H9 (cell line): ENCODE measurements at regions not wholly inside any gene's neighbourhood (a gene's known extent, or its start where the extent isn't known, plus 50 kb on each side); places are given as distances from the start of the nearest gene placed in this dataset.

Source experiments
- DNase-seq: peaks from one replicate; pipeline ENCODE4 v3.0.0-alpha.2; 2017
- H2AFZ ChIP-seq: one replicate; pipeline ENCODE4 v1.6.1; 2013; ENCODE audit warnings: mild to moderate bottlenecking, low read length, control low read depth, moderate library complexity
- H2AK5ac ChIP-seq: 2 replicates; pipeline ENCODE4 v1.6.1; 2013; ENCODE audit warnings: low read length, control low read depth, mixed read lengths; ENCODE audit not compliant: insufficient read length
- H2BK120ac ChIP-seq: one replicate; pipeline ENCODE4 v1.6.1; 2013; ENCODE audit warnings: low read depth, mild to moderate bottlenecking, low read length, control low read depth, inconsistent platforms; ENCODE audit not compliant: poor library complexity, severe bottlenecking
- H2BK12ac ChIP-seq: 2 replicates; pipeline ENCODE4 v1.6.1; 2013; ENCODE audit warnings: low read length, control low read depth, mixed read lengths, low read depth; ENCODE audit not compliant: insufficient read length
- H2BK15ac ChIP-seq: 2 replicates; pipeline ENCODE4 v1.6.1; 2013; ENCODE audit warnings: low read depth, low read length, control low read depth
- H2BK20ac ChIP-seq: one replicate; pipeline ENCODE4 v1.6.1; 2013; ENCODE audit warnings: low read depth, mild to moderate bottlenecking, low read length, control low read depth, inconsistent platforms; ENCODE audit not compliant: poor library complexity, severe bottlenecking
- H2BK5ac ChIP-seq: 2 replicates; pipeline ENCODE4 v1.6.1; 2013; ENCODE audit warnings: low read length, control low read depth, mixed read lengths; ENCODE audit not compliant: insufficient read length
- H3K14ac ChIP-seq: 2 replicates; pipeline ENCODE4 v1.6.1; 2013; ENCODE audit warnings: low read length, control low read depth; ENCODE audit not compliant: insufficient read depth
- H3K18ac ChIP-seq: 2 replicates; pipeline ENCODE4 v1.6.1; 2013; ENCODE audit warnings: low read depth, mild to moderate bottlenecking, mixed read lengths, low read length, control low read depth; ENCODE audit not compliant: insufficient read length
- H3K23ac ChIP-seq: 2 replicates; pipeline ENCODE4 v1.6.1; 2013; ENCODE audit warnings: low read length, control low read depth, mixed read lengths, low read depth; ENCODE audit not compliant: insufficient read length
- H3K23me2 ChIP-seq: 2 replicates; pipeline ENCODE4 v1.6.1; 2013; ENCODE audit warnings: low read depth, mild to moderate bottlenecking, mixed read lengths, low read length, control low read depth; ENCODE audit not compliant: insufficient read length, poor library complexity, severe bottlenecking
- H3K27ac ChIP-seq: 2 replicates; pipeline ENCODE4 v1.5.1; 2013; ENCODE audit warnings: low read length, control low read depth, mixed read lengths, low read depth; ENCODE audit not compliant: insufficient read length
- H3K27me3 ChIP-seq: 2 replicates; pipeline ENCODE4 v1.6.1; 2013; ENCODE audit warnings: low read length, control low read depth, inconsistent platforms; ENCODE audit not compliant: insufficient read depth
- H3K4ac ChIP-seq: 2 replicates; pipeline ENCODE4 v1.6.1; 2013; ENCODE audit warnings: low read depth, mild to moderate bottlenecking, control low read depth, inconsistent platforms, low read length, moderate library complexity
- H3K4me1 ChIP-seq: 2 replicates; pipeline ENCODE4 v1.6.1; 2013; ENCODE audit warnings: low read length, control low read depth, inconsistent platforms; ENCODE audit not compliant: insufficient read depth
- H3K4me2 ChIP-seq: 2 replicates; pipeline ENCODE4 v1.6.1; 2013; ENCODE audit warnings: low read length, control low read depth, mixed read lengths; ENCODE audit not compliant: insufficient read length, insufficient read depth
- H3K56ac ChIP-seq: 2 replicates; pipeline ENCODE4 v1.6.1; 2013; ENCODE audit warnings: low read depth, mild to moderate bottlenecking, mixed read lengths, low read length, control low read depth; ENCODE audit not compliant: insufficient read length
- H3K79me1 ChIP-seq: 2 replicates; pipeline ENCODE4 v1.6.1; 2013; ENCODE audit warnings: low read depth, mild to moderate bottlenecking, moderate library complexity, low read length, control low read depth, inconsistent platforms; ENCODE audit not compliant: insufficient read depth, poor library complexity, severe bottlenecking
- H3K79me2 ChIP-seq: 2 replicates; pipeline ENCODE4 v1.6.1; 2013; ENCODE audit warnings: low read length, control low read depth, inconsistent platforms; ENCODE audit not compliant: insufficient read depth
- H3K9ac ChIP-seq: 2 replicates; pipeline ENCODE4 v1.6.1; 2013; ENCODE audit warnings: low read length, control low read depth, mixed read lengths; ENCODE audit not compliant: insufficient read length; ENCODE audit errors: extremely low read depth
- H3K9me3 ChIP-seq: one replicate; pipeline ENCODE4 v1.6.1; 2013; ENCODE audit warnings: low read depth, low read length, inconsistent platforms; ENCODE audit not compliant: control insufficient read depth
- H3T11ph ChIP-seq: one replicate; pipeline ENCODE4 v1.6.1; 2013; ENCODE audit warnings: mild to moderate bottlenecking, low read length, control low read depth, inconsistent platforms
- H4K20me1 ChIP-seq: one replicate; pipeline ENCODE4 v1.6.1; 2013; ENCODE audit not compliant: control insufficient read depth, insufficient read length, insufficient read depth
- H4K5ac ChIP-seq: 2 replicates; pipeline ENCODE4 v1.6.1; 2013; ENCODE audit warnings: low read depth, mild to moderate bottlenecking, mixed read lengths, low read length, control low read depth; ENCODE audit not compliant: insufficient read length
- H4K8ac ChIP-seq: replicated peaks from 2 replicates; pipeline ENCODE4 v1.6.1; 2013; ENCODE audit warnings: low read length, control low read depth, mixed read lengths, low read depth; ENCODE audit not compliant: insufficient read length
- H4K91ac ChIP-seq: 2 replicates; pipeline ENCODE4 v1.6.1; 2013; ENCODE audit warnings: low read depth, mild to moderate bottlenecking, moderate library complexity, mixed read lengths, low read length, control low read depth; ENCODE audit not compliant: insufficient read length
- H3K27ac Mint-ChIP-seq, 3 experiments: 2 replicates in 2 of 3; 3 replicates in 1 of 3; pipeline ENCODE4 v1.8.0; 2020 to 2021; ENCODE audit warnings: mixed read lengths in 3 of 3, mild to moderate bottlenecking in 1 of 3, moderate library complexity in 1 of 3
- H3K27me3 Mint-ChIP-seq: 2 replicates; pipeline ENCODE4 v1.8.0; 2021; ENCODE audit warnings: low read depth, mild to moderate bottlenecking, moderate library complexity, mixed read lengths
- H3K36me3 Mint-ChIP-seq, 3 experiments: 2 replicates in 2 of 3; 3 replicates in 1 of 3; pipeline ENCODE4 v1.8.0; 2020 to 2021; ENCODE audit warnings: low read depth in 3 of 3, mixed read lengths in 3 of 3; ENCODE audit not compliant: insufficient read depth in 1 of 3
- H3K4me1 Mint-ChIP-seq, 2 experiments: 2 replicates each; pipeline ENCODE4 v1.8.0; 2020; ENCODE audit warnings: mixed read lengths in 2 of 2
- H3K4me3 Mint-ChIP-seq, 2 experiments: 2 replicates in 1 of 2; 3 replicates in 1 of 2; pipeline ENCODE4 v1.8.0; 2020 to 2021; ENCODE audit warnings: mild to moderate bottlenecking in 2 of 2, mixed read lengths in 2 of 2, moderate library complexity in 1 of 2
- H3K9me3 Mint-ChIP-seq, 2 experiments: 2 replicates in 1 of 2; 3 replicates in 1 of 2; pipeline ENCODE4 v1.8.0; 2020; ENCODE audit warnings: mild to moderate bottlenecking in 2 of 2, mixed read lengths in 2 of 2, moderate library complexity in 1 of 2
- CTCF ChIP-seq: fragments of 200-600 bp; sonication (generic); conservative IDR thresholded peaks from 3 replicates; pipeline ENCODE4 v1.8.0; 2021; ENCODE audit warnings: antibody characterized with exemption, mild to moderate bottlenecking
- WGBS: extraction: QIAGEN DNeasy Blood & Tissue Kit; methylation state at CpG from one replicate; pipeline ENCODE4 v1.1.7; 2013; ENCODE audit warnings: missing lambda C conversion rate, low lambda C conversion rate, mixed read lengths; ENCODE audit not compliant: insufficient read length; ENCODE audit errors: extremely low coverage; 5-methylcytosine and 5-hydroxymethylcytosine counted together

- H4K91ac ChIP-seq = no peak overlapping the region
- H2BK20ac ChIP-seq = no peak overlapping the region
- no peaks in the 10 kb centered on the region for H3K79me1 ChIP-seq
- no peaks in the 10 kb centered on the region for H3K9me3 ChIP-seq
- H3K27ac ChIP-seq = no peak overlapping the region
- H2BK15ac ChIP-seq = no peak overlapping the region
- no peak overlapping the region for H2BK120ac ChIP-seq
- H3K4me2 ChIP-seq = no peak overlapping the region
- no peaks in the 10 kb centered on the region for H3K79me2 ChIP-seq
- no peak overlapping the region for H3K9ac ChIP-seq
- no CpG with 5 or more reads among the region's 8 CpGs for WGBS
- H3K4me1 ChIP-seq = no peaks in the 10 kb centered on the region
- H3K56ac ChIP-seq = no peak overlapping the region
- no peak overlapping the region for H2BK5ac ChIP-seq
- no peak for TF ChIP-seq CTCF
- no peak overlapping the region for H3K18ac ChIP-seq
- H3K23ac ChIP-seq = no peak overlapping the region
- no peaks in the 10 kb centered on the region for H4K20me1 ChIP-seq
- H3K4ac ChIP-seq = no peak overlapping the region
- peaks cover 5 to 6% of the 10 kb centered on the region in 2 experiments; a peak in 3 of 4 replicates for H3K4me1 Mint-ChIP-seq
- H2AK5ac ChIP-seq = no peak overlapping the region
- no peak overlapping the region for H3K27ac Mint-ChIP-seq
- no peak overlapping the region for H3T11ph ChIP-seq
- no peaks in the 10 kb centered on the region; a peak in 1 of 7 replicates for H3K36me3 Mint-ChIP-seq
- no peak overlapping the region for H4K8ac ChIP-seq
- peaks cover 4% of the 10 kb centered on the region; the same call in 1 of the 2 replicates for H3K27me3 Mint-ChIP-seq
- no peak overlapping the region for H2AFZ ChIP-seq
- no peaks in the 10 kb centered on the region for H3K23me2 ChIP-seq
- no peaks in the 10 kb centered on the region; the same call in 1 of the 2 replicates for H3K27me3 ChIP-seq
- H3K9me3 Mint-ChIP-seq = 0 out of 5 replicates have a peak, but pooled peaks cover 0 to 2% of the 10 kb centered on the region in 2 experiments
- H2BK12ac ChIP-seq = no peak overlapping the region
- H3K4me3 Mint-ChIP-seq = no peak overlapping the region
- no peak overlapping the region for H3K14ac ChIP-seq
- no peak overlapping the region for H4K5ac ChIP-seq
- DNase-seq = peak; percentile 63
These were observed 52.0 kb upstream of the PRELID3B start for GRCh38 chr20:59094576-59094975.
